GM12878 (cell line): ENCODE measurements at regions not wholly inside any gene's neighbourhood (a gene's known extent, or its start where the extent isn't known, plus 50 kb on each side); places are given as distances from the start of the nearest gene placed in this dataset.

Experiments
- ATAC-seq: fragments of 200-7000 bp; cut with Tn5 transposase; 3 replicates; pipeline ENCODE4 v1.9.1; 2020; ENCODE audit warnings: mild to moderate bottlenecking, moderate library complexity
- BruUV-seq: library from RNA; stranded (reverse); fragments of 400-500 nt; replicated peaks from 2 replicates; lab custom pipeline; 2021; lab: Mats Ljungman, UMichigan
- CTCF ChIA-PET: fragments of 300-600 bp; sonication (Branson Sonifier 250); formaldehyde crosslinking; extraction: SDS; loops from one replicate; lab custom pipeline; 2021; ENCODE audit warnings: inconsistent platforms; lab: Yijun Ruan, JAX
- POLR2A ChIA-PET: fragments of 350-600 bp; formaldehyde crosslinking; extraction: SDS; loops from one replicate; lab custom pipeline; 2021; ENCODE audit warnings: inconsistent platforms; lab: Charles Lee
- RAD21 ChIA-PET: fragments of 300-600 bp; sonication (Branson Sonifier 250); formaldehyde crosslinking; loops from one replicate; lab custom pipeline; 2023; ENCODE audit warnings: antibody characterized with exemption; ENCODE audit not compliant: unreplicated experiment; lab: Charles Lee
- SMC1A ChIA-PET: fragments of 300-600 bp; sonication (Branson Sonifier 250); formaldehyde crosslinking; loops from one replicate; lab custom pipeline; 2023; ENCODE audit not compliant: unreplicated experiment, uncharacterized antibody; lab: Charles Lee
- DNase-seq: peaks from one replicate; pipeline ENCODE4 v3.0.0-alpha.2; 2011; ENCODE audit warnings: low read depth, low spot score
- FAIRE-seq: peaks from 3 replicates; lab custom pipeline; 2011; peaks lifted over from hg19 to GRCh38; lab: Jason Lieb, UNC
- H2AFZ ChIP-seq: 2 replicates; pipeline ENCODE4 v1.6.0; 2011; ENCODE audit warnings: low read depth, low read length, control low read depth; ENCODE audit not compliant: control insufficient read depth
- H3K27ac ChIP-seq: 2 replicates; pipeline ENCODE4 v1.5.1; 2011; ENCODE audit warnings: control low read depth; ENCODE audit not compliant: control insufficient read depth, insufficient read depth
- H3K27me3 ChIP-seq, 2 experiments: replicated peaks in 1 of 2; 2 replicates each; pipeline versions ENCODE4 v1.6.0 to v1.6.1; 2011; ENCODE audit warnings: low read length in 1 of 2; ENCODE audit not compliant: control insufficient read depth in 2 of 2, insufficient read depth in 2 of 2
- H3K36me3 ChIP-seq, 2 experiments: 2 replicates each; pipeline ENCODE4 v1.5.1; 2011; ENCODE audit warnings: low read length in 1 of 2; ENCODE audit not compliant: control insufficient read depth in 2 of 2, insufficient read depth in 2 of 2
- H3K4me1 ChIP-seq: 2 replicates; pipeline ENCODE4 v1.6.1; 2011; ENCODE audit warnings: mild to moderate bottlenecking, low read length, moderate library complexity, mixed read lengths; ENCODE audit not compliant: control insufficient read depth, insufficient read depth
- H3K4me2 ChIP-seq: 2 replicates; pipeline ENCODE4 v1.6.0; 2011; ENCODE audit warnings: control low read depth; ENCODE audit not compliant: control insufficient read depth, insufficient read depth
- H3K4me3 ChIP-seq: fragments of 200-600 bp; sonication (generic); 2 replicates; pipeline ENCODE4 v1.5.1; 2016
- H3K79me2 ChIP-seq: 2 replicates; pipeline ENCODE4 v1.6.0; 2011; ENCODE audit warnings: low read length; ENCODE audit not compliant: control insufficient read depth, insufficient read depth
- H3K9ac ChIP-seq: 2 replicates; pipeline ENCODE4 v1.8.0; 2011; ENCODE audit warnings: low read length, control low read depth, mixed read lengths; ENCODE audit not compliant: control insufficient read depth, insufficient read depth
- H3K9me3 ChIP-seq: replicated peaks from 3 replicates; pipeline ENCODE4 v1.5.1; 2011; ENCODE audit warnings: mild to moderate bottlenecking, low read length; ENCODE audit not compliant: control insufficient read depth, insufficient read depth
- H4K20me1 ChIP-seq: 2 replicates; pipeline ENCODE4 v1.6.0; 2011; ENCODE audit not compliant: control insufficient read depth, insufficient read depth
- CBX3 ChIP-seq: fragments of 200-600 bp; sonication (generic); IDR thresholded peaks from 2 replicates; pipeline ENCODE4 v1.6.1; 2016; ENCODE audit warnings: low read depth, borderline replicate concordance
- CHD1 ChIP-seq: IDR thresholded peaks from 2 replicates; pipeline ENCODE4 v1.6.1; 2012; ENCODE audit warnings: low read depth, low read length, improper control_type of control experiment
- CREM ChIP-seq: IDR thresholded peaks from 2 replicates; pipeline ENCODE4 v1.6.1; 2014; ENCODE audit warnings: antibody characterized with exemption, low read depth
- EED ChIP-seq: sonication (generic); IDR thresholded peaks from 2 replicates; pipeline ENCODE4 v1.6.1; 2016; ENCODE audit warnings: antibody characterized with exemption, low read depth
- GATAD2B ChIP-seq: fragments of 450-650 bp; conservative IDR thresholded peaks from 2 replicates; pipeline ENCODE4 v1.6.1; 2017; ENCODE audit warnings: low read depth, mild to moderate bottlenecking, moderate library complexity
- HCFC1 ChIP-seq: fragments of 150-350 bp; IDR thresholded peaks from 2 replicates; pipeline ENCODE4 v1.6.1; 2014; ENCODE audit warnings: low read length
- KLF5 ChIP-seq: fragments of 450-650 bp; IDR thresholded peaks from 2 replicates; pipeline ENCODE4 v1.6.1; 2014; ENCODE audit warnings: mild to moderate bottlenecking; ENCODE audit not compliant: partially characterized antibody
- LARP7 ChIP-seq: fragments of 450-650 bp; IDR thresholded peaks from 2 replicates; pipeline ENCODE4 v1.6.1; 2017; ENCODE audit warnings: mild to moderate bottlenecking
- NFYA ChIP-seq: IDR thresholded peaks from 2 replicates; pipeline ENCODE4 v1.6.1; 2011; ENCODE audit warnings: low read depth, mild to moderate bottlenecking, low read length, improper control_type of control experiment, borderline replicate concordance
- NFYB ChIP-seq: IDR thresholded peaks from 2 replicates; pipeline ENCODE4 v1.6.1; 2011; ENCODE audit warnings: low read depth, mild to moderate bottlenecking, low read length, improper control_type of control experiment, moderate library complexity; ENCODE audit not compliant: insufficient read depth
- RB1 ChIP-seq: fragments of 450-650 bp; formaldehyde crosslinking; IDR thresholded peaks from 2 replicates; pipeline ENCODE4 v1.6.1; 2017; ENCODE audit warnings: mild to moderate bottlenecking, borderline replicate concordance
- SIX5 ChIP-seq: IDR thresholded peaks from 2 replicates; pipeline ENCODE4 v1.6.1; 2011; ENCODE audit warnings: mild to moderate bottlenecking, low read depth, low read length, moderate library complexity; ENCODE audit not compliant: severe bottlenecking
- SMAD5 ChIP-seq: IDR thresholded peaks from 2 replicates; pipeline ENCODE4 v1.6.1; 2016; ENCODE audit warnings: antibody characterized with exemption, low read depth
- STAT1 ChIP-seq: fragments of 450-650 bp; conservative IDR thresholded peaks from 2 replicates; pipeline ENCODE4 v1.6.1; 2014; ENCODE audit warnings: antibody characterized with exemption, mild to moderate bottlenecking
- ZNF207 ChIP-seq: fragments of 450-650 bp; IDR thresholded peaks from 2 replicates; pipeline ENCODE4 v1.6.1; 2014; ENCODE audit warnings: antibody characterized with exemption, mild to moderate bottlenecking, borderline replicate concordance
- ZNF217 ChIP-seq: fragments of 450-650 bp; IDR thresholded peaks from 2 replicates; pipeline ENCODE4 v1.6.1; 2017; ENCODE audit warnings: antibody characterized with exemption, mild to moderate bottlenecking
- ZNF622 ChIP-seq: fragments of 450-650 bp; IDR thresholded peaks from 2 replicates; pipeline ENCODE4 v1.6.1; 2017; ENCODE audit warnings: mild to moderate bottlenecking, inconsistent platforms
- WGBS: methylation state at CpG from one replicate; pipeline ENCODE4 v1.1.6; 2016; ENCODE audit warnings: low lambda C conversion rate; ENCODE audit not compliant: insufficient replicate concordance, insufficient coverage; ENCODE audit errors: missing lambda C conversion rate; 5-methylcytosine and 5-hydroxymethylcytosine counted together
- in situ Hi-C: fragments of 300-500 bp; cut with MboI; formaldehyde crosslinking; loops from 9 replicates; pipeline ENCODE4 v1.14.3; 2018; ENCODE audit warnings: mixed read lengths
- intact Hi-C: fragments of 100-400 bp; cut with micrococcal nuclease; formaldehyde crosslinking; loops from one replicate; pipeline ENCODE4 v1.14.2; 2022; ENCODE audit not compliant: unreplicated experiment
- TF ChIP-seq, protein P1 (sequence below): fragments of 450-650 bp; formaldehyde crosslinking; IDR thresholded peaks from 2 replicates; pipeline ENCODE4 v1.4.0; 2022; ENCODE audit warnings: mild to moderate bottlenecking, moderate library complexity

GRCh38 chr16:9594946-9595345 lies 503.5 kb downstream of the HAPSTR1 start:
- CTCF ChIA-PET = no interaction called here
- SMC1A ChIA-PET = no interaction called here
- FAIRE-seq (no peak), ATAC-seq (no peak)
- Histone ChIP-seq H4K20me1 (no peaks in the 10 kb centered on the region), H3K4me3 (no peak overlapping the region), H3K9ac (no peak overlapping the region), H3K79me2 (no peaks in the 10 kb centered on the region), H2AFZ (no peak overlapping the region), H3K9me3 (no peaks in the 10 kb centered on the region), H3K27me3 (no peaks in the 10 kb centered on the region; a peak in 1 of 4 replicates), H3K27ac (no peak overlapping the region), H3K36me3 (no peaks in the 10 kb centered on the region)
- in situ Hi-C loops = no loop called here
- POLR2A ChIA-PET = no interaction called here
- RAD21 ChIA-PET = no interaction called here
- TF ChIP-seq ZNF622 = no peak
- no peak for TF ChIP-seq CHD1
- no peak for TF ChIP-seq CBX3
- no peak for TF ChIP-seq ZNF207
- no peak for TF ChIP-seq ZNF217
- no peak for TF ChIP-seq SMAD5
- TF ChIP-seq, all 136 proteins: peak for 0
- no TSS peak for BruUV-seq
- DNase-seq = no peak
- intact Hi-C loops = no loop called here
- H3K4me1 ChIP-seq = no peaks in the 10 kb centered on the region
- no peak overlapping the region for H3K4me2 ChIP-seq
- 24% methylated on average over 2 of the region's 2 CpGs for WGBS

GRCh38 chr16:9595393-9595792 lies 503.9 kb downstream of the HAPSTR1 start:
- no peaks in the 10 kb centered on the region for H4K20me1 ChIP-seq
- in situ Hi-C loops (no loop called here), intact Hi-C loops (no loop called here)
- no peaks in the 10 kb centered on the region; a peak in 1 of 4 replicates for H3K27me3 ChIP-seq
- no peak overlapping the region for H3K4me3 ChIP-seq
- DNase-seq = no peak
- no peak overlapping the region for H3K4me2 ChIP-seq
- no TSS peak for BruUV-seq
- ChIA-PET CTCF (no interaction called here), POLR2A (no interaction called here), RAD21 (no interaction called here), SMC1A (no interaction called here)
- no peak overlapping the region for H3K9ac ChIP-seq
- no peaks in the 10 kb centered on the region for H3K4me1 ChIP-seq
- no peaks in the 10 kb centered on the region for H3K9me3 ChIP-seq
- H3K36me3 ChIP-seq = no peaks in the 10 kb centered on the region
- no peak for FAIRE-seq
- no peak overlapping the region for H3K27ac ChIP-seq
- H2AFZ ChIP-seq = no peak overlapping the region
- 0% methylated on average over 3 of the region's 3 CpGs for WGBS
- ATAC-seq = no peak
- H3K79me2 ChIP-seq = no peaks in the 10 kb centered on the region
- TF ChIP-seq EED (no peak), SIX5 (no peak), NFYB (no peak), LARP7 (no peak), GATAD2B (no peak), NFYA (no peak), RB1 (no peak), CREM (no peak), KLF5 (no peak), STAT1 (no peak), HCFC1 (no peak)
- TF ChIP-seq, protein P1, sequence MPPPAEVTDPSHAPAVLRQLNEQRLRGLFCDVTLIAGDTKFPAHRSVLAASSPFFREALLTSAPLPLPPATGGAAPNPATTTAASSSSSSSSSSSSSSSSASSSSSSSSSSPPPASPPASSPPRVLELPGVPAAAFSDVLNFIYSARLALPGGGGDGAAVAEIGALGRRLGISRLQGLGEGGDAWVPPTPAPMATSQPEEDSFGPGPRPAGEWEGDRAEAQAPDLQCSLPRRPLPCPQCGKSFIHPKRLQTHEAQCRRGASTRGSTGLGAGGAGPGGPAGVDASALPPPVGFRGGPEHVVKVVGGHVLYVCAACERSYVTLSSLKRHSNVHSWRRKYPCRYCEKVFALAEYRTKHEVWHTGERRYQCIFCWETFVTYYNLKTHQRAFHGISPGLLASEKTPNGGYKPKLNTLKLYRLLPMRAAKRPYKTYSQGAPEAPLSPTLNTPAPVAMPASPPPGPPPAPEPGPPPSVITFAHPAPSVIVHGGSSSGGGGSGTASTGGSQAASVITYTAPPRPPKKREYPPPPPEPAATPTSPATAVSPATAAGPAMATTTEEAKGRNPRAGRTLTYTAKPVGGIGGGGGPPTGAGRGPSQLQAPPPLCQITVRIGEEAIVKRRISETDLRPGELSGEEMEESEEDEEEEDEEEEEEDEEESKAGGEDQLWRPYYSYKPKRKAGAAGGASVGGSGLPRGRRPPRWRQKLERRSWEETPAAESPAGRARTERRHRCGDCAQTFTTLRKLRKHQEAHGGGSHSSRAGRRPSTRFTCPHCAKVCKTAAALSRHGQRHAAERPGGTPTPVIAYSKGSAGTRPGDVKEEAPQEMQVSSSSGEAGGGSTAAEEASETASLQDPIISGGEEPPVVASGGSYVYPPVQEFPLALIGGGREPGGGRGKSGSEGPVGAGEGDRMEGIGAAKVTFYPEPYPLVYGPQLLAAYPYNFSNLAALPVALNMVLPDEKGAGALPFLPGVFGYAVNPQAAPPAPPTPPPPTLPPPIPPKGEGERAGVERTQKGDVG (CRISPR knock-in tag) = no peak
